GM19467 (cell line): ENCODE measurements at regions not wholly inside any gene's neighbourhood (a gene's known extent, or its start where the extent isn't known, plus 50 kb on each side); places are given as distances from the start of the nearest gene placed in this dataset.
"Not testable (repeated sequence)": the region's sequence is repeated elsewhere in the genome, so short reads cannot be mapped to it uniquely, and the experiment has no call there.

Experiments
- ATAC-seq: cut with Tn5 transposase; IDR thresholded peaks from one replicate; pipeline ENCODE4 v1.9.1; 2021; ENCODE audit warnings: mild to moderate bottlenecking, moderate library complexity; ENCODE audit not compliant: unreplicated experiment

DNA sequence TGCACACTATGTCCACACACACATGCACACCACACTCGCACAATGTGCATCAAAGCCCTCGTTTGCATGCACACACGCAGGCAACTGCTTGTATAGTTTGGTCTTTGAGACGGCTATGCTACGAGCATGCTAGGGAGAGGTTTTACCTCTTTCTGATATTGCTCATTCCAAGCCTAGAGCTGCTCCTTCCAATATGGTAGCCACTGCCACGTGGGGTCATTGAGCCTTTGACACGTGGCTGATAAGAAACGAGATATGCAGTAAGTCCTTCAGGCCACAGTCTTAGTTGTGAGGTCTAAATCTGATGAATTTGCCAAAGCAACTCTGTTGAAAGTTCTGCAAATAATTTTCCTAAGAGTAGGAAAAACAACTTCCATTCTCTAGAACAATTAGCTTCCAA is 204.4 kb downstream of the KLF6 start:
- no peak for ATAC-seq

DNA sequence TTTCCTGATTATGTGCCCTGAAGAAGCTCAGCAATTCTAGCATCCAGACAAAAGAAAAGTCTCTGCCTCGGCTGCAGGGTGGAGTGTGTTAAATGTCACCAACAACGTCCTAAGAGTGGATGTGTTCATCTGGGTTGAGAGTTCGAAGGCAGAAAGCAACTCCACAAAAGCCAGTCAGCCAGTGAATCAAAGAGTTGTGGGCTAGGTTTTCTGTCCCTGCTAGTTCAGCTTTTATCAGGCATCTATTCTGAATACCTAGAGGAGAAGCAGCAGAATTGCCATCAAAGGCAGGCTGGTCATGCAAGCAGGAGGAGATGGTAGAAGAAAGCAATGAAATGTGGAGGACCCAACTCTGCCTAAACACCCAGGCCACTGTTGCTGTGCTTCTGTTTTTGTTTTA is 205.2 kb downstream of the KLF6 start:
- no peak for ATAC-seq

DNA sequence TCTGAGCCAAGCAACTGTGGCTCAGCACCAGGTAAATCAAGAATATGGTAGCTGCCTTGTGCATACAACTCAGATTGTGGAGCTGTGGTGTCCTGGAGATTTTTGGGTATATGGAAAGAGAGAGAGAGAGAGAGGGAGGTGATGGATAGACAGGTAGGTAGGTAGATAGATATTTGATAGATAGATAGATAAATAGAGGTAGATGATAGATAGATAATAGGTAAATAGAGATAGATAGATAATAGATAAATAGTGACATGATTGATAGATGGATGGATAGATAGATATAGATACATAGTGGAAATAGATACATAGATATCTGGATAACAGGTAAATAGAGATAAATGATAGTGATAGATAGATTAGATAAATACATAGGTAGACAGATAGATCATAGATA is 206.3 kb downstream of the KLF6 start:
- no peak for ATAC-seq

DNA sequence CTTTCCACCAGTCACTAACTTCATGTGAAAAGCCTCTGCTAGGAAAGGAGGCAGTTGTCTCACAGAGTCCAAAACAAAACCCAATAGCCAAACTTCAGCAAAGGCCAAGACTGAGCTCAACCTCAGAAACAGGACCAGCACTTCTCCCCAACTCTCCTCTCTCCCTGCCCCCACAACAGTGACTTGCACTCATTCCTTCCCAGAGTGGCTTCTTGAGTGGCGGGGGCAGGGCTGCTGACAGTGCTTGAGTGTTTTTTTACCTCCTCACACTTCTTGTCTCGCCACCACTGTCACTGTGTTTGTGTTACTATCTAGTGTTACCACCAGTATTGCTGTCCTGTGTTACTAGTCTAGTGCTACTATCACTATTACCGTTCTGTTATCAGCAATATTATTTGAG is 206.8 kb downstream of the KLF6 start:
- ATAC-seq = no peak

DNA sequence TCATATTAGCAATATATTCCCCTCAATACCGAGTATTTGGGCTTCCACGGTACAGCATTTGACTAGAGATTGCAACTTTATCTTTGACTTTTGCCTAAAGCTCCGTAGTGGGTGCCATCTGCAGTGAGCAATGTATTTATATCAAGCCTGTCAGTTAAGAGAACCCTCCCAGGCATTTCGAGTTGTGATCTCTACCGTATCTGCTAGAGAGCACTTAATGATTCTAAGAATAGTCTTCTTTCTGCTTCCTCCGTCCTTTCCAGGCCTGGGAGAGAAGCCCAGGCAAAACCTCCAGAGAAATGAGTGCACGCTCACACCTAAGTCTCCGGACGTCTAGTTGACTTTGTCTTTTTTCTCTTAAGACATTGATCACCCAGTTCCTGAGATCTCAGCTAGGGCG is 210.6 kb downstream of the KLF6 start:
- ATAC-seq = no peak

DNA sequence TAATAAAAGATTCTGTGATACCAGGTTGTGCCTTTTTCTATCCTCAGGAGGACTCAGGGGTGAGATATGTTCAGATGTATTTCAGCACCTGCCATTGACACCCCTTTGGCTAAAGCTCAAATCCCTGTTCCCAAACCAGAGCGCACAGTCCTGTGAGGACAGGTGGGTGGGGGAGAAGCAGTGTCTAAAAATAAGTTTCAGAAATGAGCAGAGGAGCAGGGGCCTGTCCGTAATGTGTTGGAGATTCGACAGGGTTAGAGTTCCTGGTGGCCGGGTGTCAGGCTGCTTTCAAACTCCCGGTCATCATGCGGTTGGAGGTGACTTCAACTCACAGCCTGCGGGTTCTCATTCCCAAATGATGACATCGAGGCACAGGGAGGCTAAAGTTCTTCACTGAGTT is 211.5 kb downstream of the KLF6 start:
- no peak for ATAC-seq

DNA sequence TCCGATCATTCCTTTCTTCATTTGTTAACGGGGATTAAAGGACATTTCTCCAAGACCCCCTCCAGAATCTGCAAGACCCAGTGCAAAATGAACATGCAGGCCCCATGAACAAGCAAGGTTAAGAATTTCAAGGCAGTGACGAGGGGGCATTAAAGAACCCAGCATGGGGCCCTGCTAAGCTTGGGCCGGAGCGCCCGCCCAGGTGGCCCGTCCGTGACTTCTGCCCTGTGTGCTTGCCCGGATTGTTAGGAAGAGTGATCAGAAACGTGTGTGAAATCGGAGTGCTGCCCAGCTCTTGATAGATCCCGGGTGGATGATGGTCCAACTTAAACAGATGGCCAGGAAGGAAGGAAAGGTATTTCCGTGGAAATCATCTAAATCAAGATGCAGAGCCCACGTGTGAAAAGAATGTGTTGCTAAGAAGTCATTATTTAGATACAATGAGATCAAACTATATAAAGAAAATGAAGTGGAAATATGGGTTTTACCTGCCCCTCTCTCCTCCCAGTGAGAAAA is 213.6 kb downstream of the KLF6 start:
- ATAC-seq = no peak

DNA sequence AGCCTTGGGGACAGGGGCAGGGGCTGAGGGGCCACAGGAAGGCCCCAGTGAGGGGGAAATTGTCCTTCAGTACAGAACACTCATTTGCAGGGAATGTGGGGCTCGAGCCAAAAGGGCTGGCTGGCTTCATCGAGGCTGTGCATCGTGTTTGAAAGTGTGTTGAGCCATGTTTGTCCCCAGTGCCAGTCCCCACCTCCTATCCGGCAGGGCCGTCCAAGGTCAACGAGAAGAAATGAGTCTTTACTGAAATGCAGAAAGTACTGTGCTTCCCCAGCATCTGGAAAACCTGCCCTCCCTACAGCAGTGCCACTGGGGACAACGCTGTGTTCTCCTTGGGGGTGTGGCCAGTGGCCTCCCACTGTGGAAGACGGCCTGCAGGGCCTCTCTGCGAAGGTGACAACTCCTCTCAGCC is 214.1 kb downstream of the KLF6 start:
- ATAC-seq = no peak

DNA sequence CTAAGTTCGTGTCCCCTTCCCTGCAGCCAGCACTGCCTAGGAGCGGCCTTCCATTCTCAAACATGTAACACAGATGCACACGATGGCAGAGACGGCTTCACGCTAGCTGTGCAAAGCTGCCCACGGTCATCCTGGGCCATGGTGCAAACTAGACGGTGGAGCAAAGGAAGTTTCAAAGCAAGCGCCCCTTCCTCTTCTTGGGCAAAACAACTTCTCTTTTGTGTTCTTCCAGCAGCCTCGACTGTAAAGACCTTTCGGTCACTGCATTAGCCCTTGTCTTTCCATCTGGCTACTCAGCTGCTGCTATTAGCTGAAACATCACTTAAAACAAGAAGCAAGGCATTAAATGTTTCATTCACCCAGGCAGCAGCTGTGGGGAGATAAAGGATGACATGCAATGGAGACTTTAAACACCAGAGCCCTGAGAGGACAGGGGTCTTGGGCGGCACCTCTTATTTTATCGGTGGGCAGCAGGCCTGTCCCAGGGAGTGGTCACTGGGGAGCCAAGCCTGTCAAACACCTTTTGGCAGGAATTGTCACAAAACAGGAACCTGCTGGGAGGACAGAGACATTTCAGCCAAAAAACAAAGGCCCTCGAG is 214.8 kb downstream of the KLF6 start:
- ATAC-seq = no peak

DNA sequence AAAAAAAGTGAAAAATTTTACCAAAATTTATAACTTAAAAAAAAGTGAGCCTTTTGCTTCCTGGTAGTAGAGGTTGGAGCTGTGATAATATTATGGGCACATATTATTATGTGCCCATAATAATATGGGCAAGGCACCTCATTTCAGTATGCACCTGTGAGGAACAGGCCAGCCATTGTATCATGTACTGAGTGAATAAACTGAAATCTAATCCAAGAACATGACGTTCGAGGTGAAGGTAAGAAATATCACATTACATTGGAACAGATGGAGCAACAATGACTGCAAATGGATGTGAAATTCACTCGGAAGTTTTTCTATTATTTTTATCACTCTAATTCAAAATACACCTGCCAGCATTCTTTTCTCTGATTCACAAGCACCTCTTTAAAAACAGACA is 216.0 kb downstream of the KLF6 start:
- no peak for ATAC-seq

DNA sequence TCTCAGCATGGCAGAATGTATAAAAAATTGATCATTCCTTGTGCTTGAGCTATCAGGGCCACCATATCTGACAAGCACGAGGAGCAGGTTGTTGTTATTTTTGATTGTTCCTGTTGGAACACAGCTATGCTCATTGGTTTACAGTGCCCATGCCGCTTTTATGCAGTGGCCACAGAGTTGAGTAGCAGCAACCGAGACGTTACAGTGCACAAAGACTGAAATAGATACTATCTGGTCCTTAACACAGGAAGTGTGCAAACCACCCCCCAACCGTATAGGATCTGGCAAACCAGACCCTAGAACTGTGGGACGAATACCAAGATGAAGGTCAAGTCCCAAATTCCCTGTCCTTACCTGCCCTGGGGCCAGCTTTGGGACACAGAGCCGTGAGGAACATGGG is 216.6 kb downstream of the KLF6 start:
- no peak for ATAC-seq

DNA sequence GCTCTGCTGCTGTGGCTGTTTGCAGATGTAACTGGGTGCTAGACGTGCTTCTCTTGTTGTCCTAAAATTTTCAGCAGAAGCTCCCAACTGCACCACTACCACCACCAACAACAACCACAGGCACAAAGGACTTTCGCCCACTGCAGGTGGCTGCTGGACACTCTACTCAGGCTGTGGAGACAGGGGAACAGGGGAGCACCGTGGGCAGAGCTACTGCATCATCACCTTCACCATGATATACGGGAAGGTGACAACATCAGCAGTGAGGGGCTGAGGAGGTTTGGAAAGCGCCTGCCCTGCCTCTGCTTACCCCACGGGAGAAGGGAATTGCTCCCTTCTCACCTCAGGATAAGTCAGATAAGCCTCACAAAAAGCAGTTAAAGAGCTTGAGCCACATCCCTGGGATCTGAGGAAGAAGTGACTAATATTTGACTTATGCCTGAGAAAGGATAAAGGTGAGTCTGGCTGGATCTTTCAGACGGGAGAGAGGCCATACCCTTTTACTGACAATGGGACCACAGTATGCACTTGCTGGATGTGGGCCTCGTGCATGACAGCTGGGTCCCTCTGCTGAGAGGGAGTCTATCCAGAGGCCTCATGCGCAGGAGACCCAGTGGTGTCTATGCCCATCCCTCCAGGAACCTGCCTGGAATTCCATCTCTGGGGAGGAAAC is 217.6 kb downstream of the KLF6 start:
- no peak for ATAC-seq

DNA sequence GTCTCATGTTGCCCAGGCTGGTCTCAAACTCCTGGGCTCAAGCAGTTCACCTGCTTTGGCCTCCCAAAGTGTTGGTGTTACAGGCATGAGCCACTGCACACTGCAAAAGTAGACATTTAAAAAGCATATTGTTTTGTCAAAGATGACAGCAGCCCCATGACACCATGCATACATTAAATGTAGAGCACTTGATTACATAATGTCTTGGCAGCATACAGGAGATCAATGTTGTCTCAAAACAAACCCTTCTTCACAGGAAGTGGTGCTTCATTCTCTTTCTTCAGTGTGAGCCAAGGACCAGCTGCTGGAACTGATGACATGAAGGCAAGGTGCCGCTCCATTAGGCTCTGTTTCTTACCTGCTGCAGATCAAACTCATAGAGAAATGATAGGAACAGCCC is 218.4 kb downstream of the KLF6 start:
- ATAC-seq = no peak

DNA sequence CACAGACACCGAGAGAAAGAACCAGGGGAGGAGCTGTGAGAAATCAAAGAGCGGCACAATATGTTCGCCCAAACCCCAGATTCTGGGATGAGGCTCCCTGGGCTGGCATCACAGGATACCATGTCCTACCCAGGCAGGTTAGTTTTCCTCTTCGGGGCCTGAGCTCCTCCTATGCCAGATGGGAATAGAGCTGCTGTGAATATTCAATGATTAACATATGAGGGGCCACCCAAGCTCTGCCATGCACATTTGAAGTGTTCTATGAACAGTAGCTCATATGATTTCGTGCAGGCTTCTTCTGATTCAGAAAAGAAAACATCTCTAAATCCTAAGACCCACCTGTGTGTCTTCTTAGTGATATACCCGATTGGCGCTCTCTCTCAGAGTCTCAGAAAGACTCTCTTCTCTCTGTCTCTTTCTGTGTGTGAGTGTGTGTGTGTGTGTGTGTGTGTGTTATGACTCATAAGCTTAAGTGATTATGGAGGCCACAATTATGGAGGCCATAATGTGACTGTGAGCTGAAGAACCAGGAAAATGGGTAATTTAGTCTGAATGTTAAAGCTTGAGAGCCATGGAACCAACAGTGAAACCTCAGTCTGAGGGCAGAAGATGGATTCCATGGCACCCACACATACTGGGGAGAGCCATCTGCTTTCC is 220.5 kb downstream of the KLF6 start:
- ATAC-seq = no peak

DNA sequence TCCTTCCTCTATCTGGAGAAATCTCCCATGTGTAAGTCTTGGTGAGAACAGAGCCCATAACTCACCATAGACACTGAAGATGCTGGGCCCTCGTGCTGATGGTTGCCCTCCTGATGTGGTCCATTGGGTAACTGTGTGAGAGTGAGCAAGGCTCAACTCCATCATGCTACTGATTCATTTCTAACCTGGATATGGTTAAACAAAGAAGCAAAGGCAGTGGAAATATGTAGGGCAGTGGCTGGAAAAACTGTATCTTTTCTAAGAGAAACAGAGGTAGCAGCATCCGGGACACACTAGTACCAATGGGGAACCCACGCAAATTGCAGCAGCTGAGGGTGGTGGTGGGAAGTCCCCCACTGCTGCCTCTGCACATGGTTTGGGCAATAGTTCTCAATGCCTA is 221.7 kb downstream of the KLF6 start:
- no peak for ATAC-seq

DNA sequence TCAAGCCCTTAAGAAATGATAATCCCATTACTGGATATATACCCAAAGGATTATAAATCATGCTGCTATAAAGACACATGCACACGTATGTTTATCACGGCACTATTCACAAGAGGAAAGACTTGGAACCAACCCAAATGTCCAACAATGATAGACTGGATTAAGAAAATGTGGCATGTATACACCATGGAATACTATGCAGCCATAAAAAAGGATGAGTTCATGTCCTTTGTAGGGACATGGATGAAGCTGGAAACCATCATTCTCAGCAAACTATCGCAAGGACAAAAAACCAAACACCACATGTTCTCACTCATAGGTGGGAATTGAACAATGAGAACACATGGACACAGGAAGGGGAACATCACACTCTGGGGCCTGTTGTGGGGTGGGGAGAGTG is 224.4 kb downstream of the KLF6 start:
- ATAC-seq = not testable (repeated sequence)

DNA sequence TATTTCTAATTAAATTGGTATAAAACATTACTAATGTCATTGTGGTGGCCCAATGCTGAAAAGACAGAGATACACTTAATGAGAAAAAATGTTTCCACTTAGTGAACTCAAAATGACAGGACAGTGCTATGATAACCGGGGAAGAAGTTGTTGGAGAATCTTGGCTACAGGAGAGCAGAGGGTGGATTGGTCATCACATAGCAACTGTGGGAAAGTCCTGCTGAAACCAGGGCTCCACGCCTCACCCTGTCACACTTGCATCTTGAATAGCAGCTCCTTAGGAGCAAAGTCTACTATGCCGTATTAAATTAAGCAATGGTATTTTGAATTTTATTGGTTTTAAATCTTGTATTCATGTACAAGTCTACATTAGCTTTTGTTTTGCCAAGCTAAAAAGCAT is 225.5 kb downstream of the KLF6 start:
- ATAC-seq = no peak

DNA sequence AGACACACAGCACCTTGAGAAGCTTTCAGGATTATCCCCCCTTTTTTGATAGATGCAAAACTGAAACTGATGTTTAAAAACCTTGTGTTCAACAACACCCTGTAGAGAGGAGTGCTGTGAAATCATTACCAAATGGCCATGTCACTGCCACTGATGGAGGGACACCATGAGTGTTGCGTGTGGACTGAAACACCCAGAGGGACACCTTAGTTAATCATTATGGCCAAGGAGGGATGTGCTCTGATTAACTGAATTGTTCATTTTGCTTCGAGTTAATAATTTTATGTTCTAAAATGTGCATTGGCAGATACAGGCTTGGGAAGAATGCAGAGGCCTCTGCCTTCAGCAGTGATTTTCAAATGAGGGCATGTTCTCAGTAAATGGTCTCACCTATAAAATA is 226.0 kb downstream of the KLF6 start:
- ATAC-seq = no peak

DNA sequence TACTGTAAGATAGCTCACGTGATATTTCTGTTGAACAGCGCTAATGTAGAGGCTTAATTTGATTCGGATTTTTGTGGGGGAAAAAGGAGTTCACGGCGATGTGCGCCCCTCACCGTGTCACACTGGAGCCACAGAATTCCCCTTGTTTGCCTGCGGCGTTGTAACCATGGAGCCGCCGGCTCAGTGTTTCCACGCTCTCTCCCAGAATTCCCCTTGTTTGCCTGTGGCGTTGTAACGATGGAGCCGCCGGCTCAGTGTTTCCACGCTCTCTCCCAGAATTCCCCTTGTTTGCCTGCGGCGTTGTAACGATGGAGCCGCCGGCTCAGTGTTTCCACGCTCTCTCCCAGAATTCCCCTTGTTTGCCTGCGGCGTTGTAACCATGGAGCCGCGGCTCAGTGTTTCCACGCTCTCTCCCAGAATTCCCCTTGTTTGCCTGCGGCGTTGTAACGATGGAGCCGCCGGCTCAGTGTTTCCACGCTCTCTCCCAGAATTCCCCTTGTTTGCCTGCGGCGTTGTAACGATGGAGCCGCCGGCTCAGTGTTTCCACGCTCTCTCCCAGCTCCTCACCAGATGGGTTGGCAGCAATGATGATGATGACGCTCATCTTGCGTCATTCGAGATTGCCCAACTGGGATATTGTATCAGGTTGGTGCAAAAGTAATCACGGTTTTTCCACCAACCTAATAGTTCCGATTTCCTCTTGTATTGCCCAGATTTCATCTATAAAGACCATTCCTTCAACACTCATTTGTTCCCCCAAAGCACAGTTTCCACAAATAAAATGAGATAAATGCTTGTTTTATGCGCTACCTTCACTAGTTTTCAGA is 228.6 kb downstream of the KLF6 start:
- ATAC-seq = not testable (repeated sequence)

DNA sequence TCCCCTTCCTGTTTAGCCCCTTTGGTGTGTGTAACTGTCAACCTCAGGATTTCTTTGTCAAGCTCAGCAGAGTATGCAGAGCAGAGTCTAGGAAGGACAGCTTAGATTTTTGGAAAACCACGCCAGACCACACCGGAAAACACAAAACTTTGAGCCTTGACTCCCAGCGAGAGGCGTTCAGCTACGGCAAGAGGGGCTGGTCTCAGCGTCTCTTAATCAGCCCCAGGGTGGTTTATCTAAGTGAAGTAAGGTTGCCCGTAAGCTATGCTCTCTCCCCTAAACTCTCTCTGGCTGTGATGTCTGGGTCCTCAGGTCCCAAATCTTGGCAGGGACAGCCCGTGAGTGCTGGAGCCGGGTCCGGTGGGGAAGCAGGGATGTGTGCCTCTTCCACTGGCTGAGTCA is 230.9 kb downstream of the KLF6 start:
- no peak for ATAC-seq

DNA sequence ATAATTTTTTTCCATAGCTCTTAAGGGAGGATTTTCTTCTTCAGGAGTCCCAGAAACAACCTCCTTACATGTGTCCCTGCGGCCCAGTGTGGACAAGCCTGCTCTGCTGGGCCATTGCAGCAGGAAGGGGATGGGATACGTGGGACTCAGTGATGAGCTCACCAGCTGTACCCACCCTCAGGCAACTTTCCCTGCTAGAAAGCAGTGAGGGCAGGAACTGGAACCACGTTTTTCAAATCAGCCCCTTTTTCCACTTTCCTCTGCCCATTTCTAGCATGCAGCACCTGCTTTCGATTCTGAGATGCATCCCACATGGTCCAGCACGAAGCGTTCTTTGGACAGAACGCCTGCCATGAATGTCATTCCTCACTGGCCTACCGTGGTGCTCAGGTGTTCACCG is 232.7 kb downstream of the KLF6 start:
- no peak for ATAC-seq

DNA sequence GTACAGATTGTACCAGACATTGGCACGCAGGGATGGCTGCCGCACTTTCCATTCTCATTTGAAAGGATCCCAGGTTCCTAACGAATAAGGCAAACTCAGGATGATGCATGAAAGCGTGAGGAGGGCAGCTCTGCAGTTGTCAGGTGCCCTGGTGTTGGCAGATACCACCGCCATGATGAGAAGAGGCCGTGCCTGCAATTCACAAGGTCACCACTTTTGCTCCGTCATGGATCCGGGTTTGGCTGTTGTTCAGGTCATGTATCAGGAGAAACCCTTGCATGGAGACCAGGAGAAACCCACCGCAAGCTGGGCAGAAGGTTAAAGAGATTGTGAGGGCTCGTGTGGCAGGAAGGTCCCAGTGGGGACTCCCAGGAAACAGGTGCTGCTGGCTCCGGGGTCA is 233.2 kb downstream of the KLF6 start:
- ATAC-seq = no peak
